Subcutaneous abdominal adipose tissue (tissue), 5 donors: ENCODE measurements at regions not wholly inside any gene's neighbourhood (a gene's known extent, or its start where the extent isn't known, plus 50 kb on each side); places are given as distances from the start of the nearest gene placed in this dataset.

Experiments used
- H3K27ac ChIP-seq: one replicate; pipeline ENCODE4 v1.7.0; 2013; ENCODE audit warnings: low read depth, mild to moderate bottlenecking, inconsistent platforms, low read length, moderate library complexity
- H3K27me3 ChIP-seq, 5 donors: one replicate each; pipeline ENCODE4 v1.7.0; 2013; ENCODE audit warnings: low read length in 5 of 5, inconsistent platforms in 1 of 5; ENCODE audit not compliant: control insufficient read depth in 5 of 5, insufficient read depth in 4 of 5
- H3K36me3 ChIP-seq, 5 donors: one replicate each; pipeline ENCODE4 v1.7.0; 2013; ENCODE audit warnings: low read length in 5 of 5; ENCODE audit not compliant: control insufficient read depth in 5 of 5, insufficient read depth in 5 of 5
- H3K4me1 ChIP-seq, 5 donors: one replicate each; pipeline ENCODE4 v1.7.0; 2013; ENCODE audit warnings: low read length in 5 of 5, mild to moderate bottlenecking in 3 of 5, moderate library complexity in 1 of 5; ENCODE audit not compliant: control insufficient read depth in 5 of 5, insufficient read depth in 5 of 5
- H3K4me3 ChIP-seq, 5 donors: one replicate each; pipeline ENCODE4 v1.7.0; 2013; ENCODE audit warnings: low read length in 5 of 5, low read depth in 1 of 5
- H3K9ac ChIP-seq, 5 donors: one replicate each; pipeline ENCODE4 v1.7.0; 2013; ENCODE audit warnings: low read length in 5 of 5, mild to moderate bottlenecking in 4 of 5, moderate library complexity in 3 of 5
- H3K9me3 ChIP-seq, 5 donors: one replicate each; pipeline ENCODE4 v1.7.0; 2013; ENCODE audit warnings: low read length in 5 of 5; ENCODE audit not compliant: control insufficient read depth in 5 of 5
- donor health status: healthy.
- donor health status: healthy.
- donor health status: healthy.
- donor health status: healthy.
- donor health status: healthy.

- no peak overlapping the region for H3K27ac ChIP-seq
- H3K36me3 ChIP-seq = no peaks in the 10 kb centered on the region
- H3K9me3 ChIP-seq = peaks cover 0 to 2% (median 0%) of the 10 kb centered on the region in 5 donors
- H3K27me3 ChIP-seq = peaks cover 2 to 11% (median 7%) of the 10 kb centered on the region in 5 donors
- H3K4me1 ChIP-seq = no peaks in the 10 kb centered on the region
- H3K4me3 ChIP-seq = no peak overlapping the region
- no peak overlapping the region for H3K9ac ChIP-seq
These were observed 154.0 kb upstream of the AJAP1 start for GRCh38 chr1:4500441-4500840.

- H3K4me3 ChIP-seq = no peak overlapping the region
- H3K9me3 ChIP-seq = no peaks in the 10 kb centered on the region
- no peaks in the 10 kb centered on the region for H3K36me3 ChIP-seq
- no peaks in the 10 kb centered on the region for H3K4me1 ChIP-seq
- no peak overlapping the region for H3K9ac ChIP-seq
- no peak overlapping the region for H3K27ac ChIP-seq
- H3K27me3 ChIP-seq = peaks cover 3 to 14% (median 8%) of the 10 kb centered on the region in 5 donors
These were observed 147.8 kb upstream of the AJAP1 start for GRCh38 chr1:4506591-4506990.

- peaks cover 3 to 20% (median 6%) of the 10 kb centered on the region in 5 donors for H3K27me3 ChIP-seq
- H3K4me1 ChIP-seq = peaks cover 0 to 22% (median 1%) of the 10 kb centered on the region in 5 donors
- no peak overlapping the region for H3K27ac ChIP-seq
- H3K4me3 ChIP-seq = no peak overlapping the region
- no peaks in the 10 kb centered on the region for H3K9me3 ChIP-seq
- H3K36me3 ChIP-seq = no peaks in the 10 kb centered on the region
- H3K9ac ChIP-seq = no peak overlapping the region
These were observed 145.2 kb upstream of the AJAP1 start for GRCh38 chr1:4509206-4509605.

- Histone ChIP-seq H3K4me3 (no peak overlapping the region), H3K9ac (no peak overlapping the region), H3K4me1 (peaks cover 0 to 24% (median 1%) of the 10 kb centered on the region in 5 donors), H3K36me3 (no peaks in the 10 kb centered on the region), H3K27me3 (peaks cover 3 to 20% (median 6%) of the 10 kb centered on the region in 5 donors), H3K9me3 (no peaks in the 10 kb centered on the region), H3K27ac (no peak overlapping the region)
These were observed 144.1 kb upstream of the AJAP1 start for GRCh38 chr1:4510276-4510691.

- no peak overlapping the region for H3K4me3 ChIP-seq
- H3K9ac ChIP-seq = no peak overlapping the region
- no peaks in the 10 kb centered on the region for H3K9me3 ChIP-seq
- H3K36me3 ChIP-seq = no peaks in the 10 kb centered on the region
- H3K4me1 ChIP-seq = peaks cover 0 to 34% (median 1%) of the 10 kb centered on the region in 5 donors
- H3K27me3 ChIP-seq = peaks cover 3 to 18% (median 3%) of the 10 kb centered on the region in 5 donors
- no peak overlapping the region for H3K27ac ChIP-seq
These were observed 143.0 kb upstream of the AJAP1 start for GRCh38 chr1:4511374-4511773.

GRCh38 chr1:4512636-4513035 is 141.8 kb upstream of the AJAP1 start:
- H3K9me3 ChIP-seq = no peaks in the 10 kb centered on the region
- H3K27me3 ChIP-seq = peaks cover 3 to 21% (median 3%) of the 10 kb centered on the region in 5 donors
- no peak overlapping the region for H3K27ac ChIP-seq
- H3K4me1 ChIP-seq = peaks cover 0 to 41% (median 1%) of the 10 kb centered on the region in 5 donors
- no peak overlapping the region for H3K9ac ChIP-seq
- H3K36me3 ChIP-seq = no peaks in the 10 kb centered on the region
- H3K4me3 ChIP-seq = no peak overlapping the region

- Histone ChIP-seq H3K9me3 (no peaks in the 10 kb centered on the region), H3K27me3 (peaks cover 3 to 25% (median 3%) of the 10 kb centered on the region in 5 donors), H3K27ac (no peak overlapping the region), H3K4me3 (no peak overlapping the region), H3K36me3 (no peaks in the 10 kb centered on the region), H3K9ac (no peak overlapping the region), H3K4me1 (peaks cover 0 to 41% (median 1%) of the 10 kb centered on the region in 5 donors)
These were observed 140.7 kb upstream of the AJAP1 start for GRCh38 chr1:4513685-4514084.

GRCh38 chr1:4515727-4516289 is 138.6 kb upstream of the AJAP1 start:
- H3K27ac ChIP-seq = no peak overlapping the region
- no peaks in the 10 kb centered on the region for H3K36me3 ChIP-seq
- H3K9me3 ChIP-seq = no peaks in the 10 kb centered on the region
- no peak overlapping the region for H3K9ac ChIP-seq
- H3K4me1 ChIP-seq = peaks cover 0 to 41% (median 1%) of the 10 kb centered on the region in 5 donors
- no peak overlapping the region for H3K4me3 ChIP-seq
- H3K27me3 ChIP-seq = peaks cover 3 to 15% (median 3%) of the 10 kb centered on the region in 5 donors

- Histone ChIP-seq H3K9me3 (no peaks in the 10 kb centered on the region), H3K9ac (no peak overlapping the region), H3K4me3 (no peak overlapping the region), H3K27ac (no peak overlapping the region), H3K27me3 (peaks cover 3 to 15% (median 3%) of the 10 kb centered on the region in 5 donors), H3K36me3 (no peaks in the 10 kb centered on the region), H3K4me1 (peaks cover 0 to 41% (median 1%) of the 10 kb centered on the region in 5 donors)
These were observed 137.8 kb upstream of the AJAP1 start for GRCh38 chr1:4516596-4516995.

- no peak overlapping the region for H3K9ac ChIP-seq
- H3K9me3 ChIP-seq = no peaks in the 10 kb centered on the region
- no peak overlapping the region for H3K4me3 ChIP-seq
- peaks cover 0 to 35% (median 1%) of the 10 kb centered on the region in 5 donors for H3K4me1 ChIP-seq
- no peak overlapping the region for H3K27ac ChIP-seq
- no peaks in the 10 kb centered on the region for H3K36me3 ChIP-seq
- peaks cover 3 to 14% (median 3%) of the 10 kb centered on the region in 5 donors for H3K27me3 ChIP-seq
These were observed 137.0 kb upstream of the AJAP1 start for GRCh38 chr1:4517186-4517954.
